Ureter (tissue), 1 donor: ENCODE measurements at regions not wholly inside any gene's neighbourhood (a gene's known extent, or its start where the extent isn't known, plus 50 kb on each side); places are given as distances from the start of the nearest gene placed in this dataset.

Experiments
- DNase-seq: peaks from one replicate; pipeline ENCODE4 v3.0.0-alpha.2; 2020; ENCODE audit warnings: low spot score
- donor health status: DM: yes; HTN: yes; CAD: no.

DNA sequence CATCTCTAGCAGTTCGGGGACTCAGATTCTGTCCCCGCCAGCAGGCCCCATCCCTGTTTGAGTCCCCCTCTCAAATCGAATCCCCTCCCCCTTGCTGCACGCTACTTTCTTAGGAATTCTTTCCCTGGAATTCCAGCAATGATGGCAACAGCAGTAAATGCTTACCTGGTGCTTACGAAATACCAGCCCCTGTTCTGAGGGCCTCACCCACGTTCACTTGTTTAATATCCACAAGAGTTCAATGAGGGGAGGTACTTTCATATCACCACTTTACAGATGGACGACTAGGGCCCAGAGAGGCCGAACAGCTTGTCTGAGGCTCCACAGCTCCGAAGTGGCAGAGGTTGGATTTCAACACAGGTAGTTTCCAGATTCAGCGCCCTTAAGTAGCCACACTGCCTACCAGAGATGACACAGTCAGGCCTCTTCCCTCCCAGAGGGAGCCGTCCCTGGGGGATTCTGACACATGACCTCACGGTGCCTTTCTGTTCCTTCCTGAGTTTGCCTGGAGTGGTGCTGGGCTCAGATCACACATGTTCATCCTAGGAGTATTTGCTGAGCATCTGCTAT is 120.7 kb upstream of the GSE1 start:
- no peak for DNase-seq

DNA sequence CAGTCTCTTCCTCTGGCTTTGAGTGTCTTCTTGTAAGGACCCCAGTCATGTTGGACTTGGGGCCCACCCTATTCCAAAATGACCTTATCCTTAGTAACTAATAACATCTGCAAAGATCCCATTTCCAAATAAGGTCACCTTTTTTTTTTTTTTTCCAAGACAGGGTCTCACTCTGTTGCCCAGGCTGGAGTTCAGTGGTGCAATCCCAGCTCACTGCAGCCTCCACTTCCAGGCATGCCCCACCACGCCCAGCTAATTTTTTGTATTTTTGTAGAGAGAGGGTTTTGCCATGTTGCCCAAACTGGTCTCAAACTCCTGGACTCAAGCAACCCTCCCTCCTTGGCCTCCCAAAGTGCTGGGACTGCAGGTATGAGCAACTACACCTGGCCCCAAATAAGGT is 118.8 kb upstream of the GSE1 start:
- DNase-seq = no peak

GRCh38 chr16:85495259-85495658 is 117.9 kb upstream of the GSE1 start:
- no peak for DNase-seq

- DNase-seq = no peak
These were observed 117.1 kb upstream of the GSE1 start for GRCh38 chr16:85495823-85496538.

DNA sequence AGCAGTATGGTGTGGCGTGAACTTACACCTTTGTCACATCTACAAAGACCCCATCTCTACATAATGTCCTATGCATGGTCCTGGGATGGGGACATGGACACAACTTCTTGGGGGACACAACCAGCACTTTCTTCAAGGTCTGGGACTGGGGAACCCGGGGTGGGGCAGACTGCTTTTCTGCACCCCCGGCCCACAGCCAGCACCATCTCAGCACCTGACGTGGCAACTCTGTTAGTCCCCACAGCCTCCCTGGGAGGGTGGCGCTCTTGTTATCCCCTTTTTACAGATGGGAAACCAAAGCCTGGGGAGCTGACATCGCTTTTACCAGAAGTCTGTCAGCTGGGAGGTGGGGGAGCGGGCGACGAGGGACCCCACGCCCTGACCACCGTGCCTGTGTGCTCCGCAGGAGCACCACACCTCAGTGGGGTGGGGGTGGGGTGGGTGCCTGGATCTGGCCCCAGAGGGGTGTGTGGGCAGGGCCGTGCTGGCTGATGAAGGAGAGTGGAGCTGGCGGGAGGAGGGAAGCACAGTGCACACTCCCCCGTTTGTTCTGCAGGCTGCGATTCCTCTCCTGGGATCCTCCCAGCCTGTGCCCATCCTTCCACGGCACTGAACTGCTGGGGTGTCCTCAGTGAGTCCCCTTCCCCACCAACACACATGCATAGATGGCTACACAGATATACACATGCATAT is 115.4 kb upstream of the GSE1 start:
- no peak for DNase-seq

- DNase-seq = no peak
These were observed 114.5 kb upstream of the GSE1 start for GRCh38 chr16:85498607-85499006.

- DNase-seq = no peak
These were observed 112.9 kb upstream of the GSE1 start for GRCh38 chr16:85500220-85500619.

- DNase-seq = no peak
These were observed 111.2 kb upstream of the GSE1 start for GRCh38 chr16:85501900-85502299.

DNA sequence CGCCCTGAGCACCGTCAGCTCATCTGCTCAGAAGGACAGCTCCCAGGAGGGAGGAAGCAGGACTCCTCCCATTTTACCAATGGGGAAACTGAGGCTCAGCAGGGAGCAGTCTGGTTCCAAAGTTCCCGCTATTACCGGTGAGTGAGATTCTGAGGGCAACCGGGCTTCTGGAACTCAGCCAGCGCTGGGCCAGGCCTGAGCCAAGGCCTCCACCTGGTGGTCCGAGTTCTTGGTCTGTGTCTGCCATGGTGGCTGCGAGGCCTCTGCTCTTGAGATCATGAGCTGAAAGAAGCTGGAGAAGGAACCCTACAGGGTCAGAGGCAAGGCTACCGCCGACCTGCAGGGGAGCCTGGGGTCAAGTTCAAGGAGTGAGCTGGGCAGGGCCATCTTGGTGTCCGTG is 110.8 kb upstream of the GSE1 start:
- no peak for DNase-seq

DNA sequence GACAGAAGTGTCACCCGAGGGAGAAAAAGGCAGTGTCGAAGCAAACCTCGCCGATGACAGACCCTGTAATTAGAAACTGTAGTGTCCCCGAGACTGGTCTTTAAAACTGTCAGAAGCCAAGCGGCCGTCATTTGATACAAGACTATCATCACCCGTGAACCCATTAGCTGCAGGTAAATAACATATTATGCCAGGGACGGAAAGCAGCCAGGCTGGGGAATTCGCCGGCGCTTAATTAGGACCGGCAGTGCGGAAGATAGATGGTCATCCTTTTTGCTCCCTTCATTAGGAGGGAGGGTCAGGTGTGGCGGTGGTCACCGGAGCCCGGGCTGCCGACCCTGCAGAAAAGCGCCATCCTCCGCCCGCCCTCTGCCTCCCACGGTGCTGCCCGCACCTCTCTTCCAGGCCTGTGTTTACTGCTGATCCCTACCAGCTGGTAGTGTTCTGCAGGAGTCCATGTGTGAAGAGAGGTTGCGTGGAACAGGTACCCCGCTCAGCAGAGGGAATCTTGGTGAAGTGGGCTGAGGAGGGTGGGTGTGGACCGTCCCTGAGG is 109.4 kb upstream of the GSE1 start:
- no peak for DNase-seq

- no peak for DNase-seq
These were observed 108.9 kb upstream of the GSE1 start for GRCh38 chr16:85504242-85504641.

GRCh38 chr16:85505794-85506634 is 107.1 kb upstream of the GSE1 start:
- DNase-seq = no peak

GRCh38 chr16:85506635-85506911 is 106.5 kb upstream of the GSE1 start:
- no peak for DNase-seq

DNA sequence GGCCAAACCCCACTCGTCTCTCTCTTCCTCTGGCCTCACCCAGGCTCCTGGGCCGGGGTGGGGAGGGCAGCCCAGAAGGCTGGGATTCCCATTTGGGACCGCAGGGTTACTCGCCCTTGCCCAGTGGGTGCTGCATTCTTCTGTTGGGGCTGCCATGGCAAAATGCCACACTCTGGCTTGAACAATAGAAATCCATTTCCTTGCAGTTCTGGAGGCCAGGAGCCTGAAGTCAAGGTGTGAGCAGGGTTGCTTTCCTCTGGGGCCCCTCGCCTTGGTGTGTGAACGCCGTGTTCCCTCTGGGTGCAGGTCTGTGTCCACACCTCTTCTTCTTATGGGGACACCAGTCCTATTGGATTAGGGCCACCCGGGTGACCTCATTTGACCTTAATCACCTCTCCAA is 105.8 kb upstream of the GSE1 start:
- DNase-seq = no peak

DNA sequence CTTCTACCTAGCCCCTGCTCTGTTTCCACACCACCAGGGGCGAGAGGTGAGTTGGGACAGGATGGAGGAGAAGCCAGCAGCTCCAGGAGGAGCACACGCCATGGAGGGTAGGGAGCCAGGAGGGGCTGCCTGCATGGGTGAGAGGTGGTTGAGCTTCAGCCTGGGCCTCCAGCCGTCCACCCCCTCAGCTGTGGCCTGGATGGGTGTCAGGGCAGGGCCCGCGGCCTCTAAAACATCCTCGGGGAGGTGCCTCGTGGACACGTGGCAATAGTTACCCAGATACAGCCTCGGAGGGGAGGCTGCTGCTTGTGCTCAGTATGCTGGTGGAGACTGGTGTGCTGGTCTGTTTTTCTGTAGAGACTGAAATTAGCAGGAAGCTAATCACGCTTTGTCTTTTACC is 104.7 kb upstream of the GSE1 start:
- DNase-seq = no peak

- DNase-seq = no peak
These were observed 104.1 kb upstream of the GSE1 start for GRCh38 chr16:85508993-85509392.

DNA sequence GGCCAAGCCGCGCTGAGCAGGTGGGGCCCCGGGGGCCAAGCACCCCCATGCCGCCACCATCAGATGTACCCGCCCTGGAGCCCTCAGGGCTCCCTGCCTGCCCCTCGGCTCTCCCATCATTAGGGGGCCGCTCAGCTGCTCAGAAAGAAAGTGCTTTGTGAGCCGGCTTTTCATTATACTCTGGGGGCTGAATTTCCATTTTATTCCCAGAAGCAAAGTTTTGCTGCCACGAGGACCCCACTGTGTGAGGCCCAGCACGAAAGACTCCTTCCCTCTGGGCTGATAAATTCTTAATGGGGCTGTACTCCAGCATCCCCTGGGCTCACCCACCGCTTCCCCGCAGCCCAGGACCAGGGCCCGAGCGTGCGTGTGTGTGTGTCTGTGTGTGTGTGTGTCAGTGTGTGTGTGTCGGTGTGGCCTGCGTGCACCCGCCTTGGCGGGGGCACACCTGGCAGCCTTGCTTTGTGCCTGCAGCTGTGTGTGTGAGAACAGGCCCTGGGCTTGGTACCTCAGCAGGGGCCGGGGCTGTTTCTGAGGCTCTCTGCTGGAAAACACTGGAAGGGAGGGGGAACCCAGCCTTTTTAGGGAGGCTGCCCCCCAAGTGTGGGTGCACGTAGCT is 103.0 kb upstream of the GSE1 start:
- no peak for DNase-seq

DNA sequence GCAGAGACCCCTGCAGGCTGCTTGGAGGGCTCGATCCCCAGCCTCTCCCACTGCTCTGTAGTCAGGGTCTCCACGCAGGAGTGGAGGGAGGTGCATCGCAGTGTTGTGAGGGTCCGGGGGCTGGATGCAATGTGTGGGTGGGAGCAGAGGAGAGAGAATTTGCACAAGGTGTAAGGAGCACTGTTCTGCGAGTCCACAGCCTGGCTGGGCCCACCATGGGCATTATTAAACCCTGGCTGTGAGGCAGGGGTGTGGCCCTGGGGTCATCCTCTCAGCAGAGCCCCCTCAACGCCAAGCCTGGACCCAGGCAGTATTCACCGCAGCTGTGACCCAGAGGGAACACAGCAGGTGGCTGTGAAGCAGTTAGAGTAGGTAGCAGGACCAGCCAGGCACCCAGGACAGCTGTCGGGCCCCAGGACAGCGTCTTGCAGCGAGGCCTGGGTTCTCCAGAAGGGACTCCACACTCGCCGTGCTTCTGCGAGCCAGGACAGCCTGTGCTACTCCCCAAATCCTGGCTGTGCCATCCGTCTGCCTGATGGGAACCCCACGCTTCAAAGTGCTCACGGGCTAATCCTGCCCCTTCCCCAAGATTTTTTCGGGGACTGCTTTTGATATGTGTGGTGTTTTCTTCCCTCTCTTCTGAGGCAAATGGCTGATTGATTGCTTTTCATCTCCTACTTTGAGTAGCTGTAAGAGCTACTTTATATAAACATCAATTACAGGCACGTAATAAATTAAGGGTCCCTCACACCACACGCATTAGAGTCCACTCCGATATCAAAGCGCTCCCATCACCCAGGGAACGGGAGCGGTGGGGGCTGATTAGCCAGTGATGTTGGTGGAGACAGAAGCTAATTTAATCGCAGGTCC is 100.9 kb upstream of the GSE1 start:
- no peak for DNase-seq

DNA sequence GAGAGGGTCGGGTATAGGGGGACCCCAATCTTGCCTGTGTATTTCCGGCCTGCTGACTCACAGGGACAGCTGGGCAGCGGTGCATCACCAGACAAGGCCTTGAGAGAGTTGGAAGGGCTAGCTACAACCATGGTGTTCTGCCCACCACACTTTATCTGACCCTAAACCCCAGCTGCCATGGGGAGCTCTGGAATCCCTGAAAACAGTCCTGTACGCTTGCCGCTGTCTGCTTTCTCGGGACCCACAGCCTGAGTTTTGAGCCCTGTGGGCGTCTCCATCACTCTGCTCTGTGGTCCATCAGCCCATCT is 100.4 kb upstream of the GSE1 start:
- no peak for DNase-seq

- no peak for DNase-seq
These were observed 99.9 kb upstream of the GSE1 start for GRCh38 chr16:85513180-85513579.

GRCh38 chr16:85513649-85514048 is 99.5 kb upstream of the GSE1 start:
- DNase-seq = no peak
